ENCODE measurements at regions not wholly inside any gene's neighbourhood (a gene's known extent, or its start where the extent isn't known, plus 50 kb on each side); places are given as distances from the start of the nearest gene placed in this dataset.

GRCh38 chr16:50944033-50944432 lies 202.1 kb downstream of the CYLD start:
- no peaks in the 10 kb centered on the region for H3K36me3 Mint-ChIP-seq (ENCODE audit: low read depth)
- H3K27ac Mint-ChIP-seq: no peak overlapping the region
- WGBS, 2 experiments (ENCODE audit: insufficient coverage in 1 of 2, insufficient read length in 1 of 2): 92% methylated on average over 6 to 7 of the region's 7 CpGs
- no peaks in the 10 kb centered on the region for H3K27me3 ChIP-seq (ENCODE audit: control insufficient read depth, insufficient read depth, low read length, poor library complexity, severe bottlenecking)
- H3K27ac ChIP-seq (ENCODE audit: low read depth, low read length): no peak overlapping the region
- H3K27me3 Mint-ChIP-seq (ENCODE audit: insufficient read depth): no peaks in the 10 kb centered on the region
- H3K9ac ChIP-seq (ENCODE audit: extremely low read depth, low read length, poor library complexity, severe bottlenecking): no peak overlapping the region
- no peak overlapping the region for H3K4me3 ChIP-seq (ENCODE audit: low read length)
- H3K9me3 Mint-ChIP-seq: no peaks in the 10 kb centered on the region
- no peaks in the 10 kb centered on the region for H3K4me1 Mint-ChIP-seq
- no peaks in the 10 kb centered on the region for H3K9me3 ChIP-seq (ENCODE audit: control insufficient read depth, low read length)
- no peak overlapping the region for H3K4me3 Mint-ChIP-seq
- H3K36me3 ChIP-seq (ENCODE audit: control insufficient read depth, insufficient read depth, low read length): no peaks in the 10 kb centered on the region
- no peak for DNase-seq
- H3K4me1 ChIP-seq (ENCODE audit: control insufficient read depth, insufficient read depth, low read length): no peaks in the 10 kb centered on the region
- no peak for TF ChIP-seq CTCF (conservative IDR thresholded peaks at IDR 0.05)

GRCh38 chr16:50942143-50942542 lies 200.3 kb downstream of the CYLD start:
- H3K4me1 ChIP-seq (ENCODE audit: control insufficient read depth, insufficient read depth, low read length): no peaks in the 10 kb centered on the region
- no peaks in the 10 kb centered on the region for H3K9me3 ChIP-seq (ENCODE audit: control insufficient read depth, low read length)
- Mint-ChIP-seq H3K4me3 (no peak overlapping the region), H3K27ac (no peak overlapping the region), H3K4me1 (no peaks in the 10 kb centered on the region), H3K27me3 (ENCODE audit: insufficient read depth) (no peaks in the 10 kb centered on the region), H3K9me3 (no peaks in the 10 kb centered on the region), H3K36me3 (ENCODE audit: low read depth) (no peaks in the 10 kb centered on the region)
- no peak overlapping the region for H3K4me3 ChIP-seq (ENCODE audit: low read length)
- no peak overlapping the region for H3K9ac ChIP-seq (ENCODE audit: extremely low read depth, low read length, poor library complexity, severe bottlenecking)
- H3K27me3 ChIP-seq (ENCODE audit: control insufficient read depth, insufficient read depth, low read length, poor library complexity, severe bottlenecking): no peaks in the 10 kb centered on the region
- H3K36me3 ChIP-seq (ENCODE audit: control insufficient read depth, insufficient read depth, low read length): no peaks in the 10 kb centered on the region
- 79 to 94% methylated on average over 3 of the region's 3 CpGs for WGBS, 2 experiments (ENCODE audit: insufficient coverage in 1 of 2, insufficient read length in 1 of 2)
- peak; percentile 53 for DNase-seq
- H3K27ac ChIP-seq (ENCODE audit: low read depth, low read length): no peak overlapping the region
- TF ChIP-seq CTCF (conservative IDR thresholded peaks at IDR 0.05): peak; percentile 74

GRCh38 chr16:50941681-50942080 lies 199.8 kb downstream of the CYLD start:
- no peak for DNase-seq
- Histone ChIP-seq H3K4me1 (ENCODE audit: control insufficient read depth, insufficient read depth, low read length) (no peaks in the 10 kb centered on the region), H3K36me3 (ENCODE audit: control insufficient read depth, insufficient read depth, low read length) (no peaks in the 10 kb centered on the region), H3K27ac (ENCODE audit: low read depth, low read length) (no peak overlapping the region), H3K27me3 (ENCODE audit: control insufficient read depth, insufficient read depth, low read length, poor library complexity, severe bottlenecking) (no peaks in the 10 kb centered on the region), H3K4me3 (ENCODE audit: low read length) (no peak overlapping the region), H3K9ac (ENCODE audit: extremely low read depth, low read length, poor library complexity, severe bottlenecking) (no peak overlapping the region), H3K9me3 (ENCODE audit: control insufficient read depth, low read length) (no peaks in the 10 kb centered on the region)
- TF ChIP-seq CTCF (conservative IDR thresholded peaks at IDR 0.05): no peak
- Mint-ChIP-seq H3K4me3 (no peak overlapping the region), H3K36me3 (ENCODE audit: low read depth) (no peaks in the 10 kb centered on the region), H3K27ac (no peak overlapping the region), H3K27me3 (ENCODE audit: insufficient read depth) (no peaks in the 10 kb centered on the region), H3K9me3 (no peaks in the 10 kb centered on the region), H3K4me1 (no peaks in the 10 kb centered on the region)
- 89 to 91% methylated on average over 6 of the region's 6 CpGs for WGBS, 2 experiments (ENCODE audit: insufficient coverage in 1 of 2, insufficient read length in 1 of 2)
